ENCODE measurements at regions not wholly inside any gene's neighbourhood (a gene's known extent, or its start where the extent isn't known, plus 50 kb on each side); places are given as distances from the start of the nearest gene placed in this dataset.

- TF ChIP-seq ZNF362 (CRISPR knock-in tag; IDR thresholded peaks at IDR 0.05; ENCODE audit: borderline replicate concordance) (no peak), ZBTB40 (IDR thresholded peaks at IDR 0.05) (no peak), ZBTB40 (CRISPR knock-in tag; IDR thresholded peaks at IDR 0.05) (no peak), CBFB (CRISPR knock-in tag; IDR thresholded peaks at IDR 0.05) (no peak), HBP1 (CRISPR knock-in tag; IDR thresholded peaks at IDR 0.05; ENCODE audit: low read depth) (no peak), ZFYVE20 (CRISPR knock-in tag; IDR thresholded peaks at IDR 0.05; ENCODE audit: borderline replicate concordance, low read depth) (no peak), ZFP36 (IDR thresholded peaks at IDR 0.05; ENCODE audit: borderline replicate concordance, low read depth, low read length, partially characterized antibody) (no peak), SRF (IDR thresholded peaks at IDR 0.05; ENCODE audit: low read depth, low read length) (no peak)
Measured at GRCh38 chr5:158170060-158170459, 311.1 kb upstream of the CLINT1 start (continued).
